ENCODE measurements at regions not wholly inside any gene's neighbourhood (a gene's known extent, or its start where the extent isn't known, plus 50 kb on each side); places are given as distances from the start of the nearest gene placed in this dataset.

DNA sequence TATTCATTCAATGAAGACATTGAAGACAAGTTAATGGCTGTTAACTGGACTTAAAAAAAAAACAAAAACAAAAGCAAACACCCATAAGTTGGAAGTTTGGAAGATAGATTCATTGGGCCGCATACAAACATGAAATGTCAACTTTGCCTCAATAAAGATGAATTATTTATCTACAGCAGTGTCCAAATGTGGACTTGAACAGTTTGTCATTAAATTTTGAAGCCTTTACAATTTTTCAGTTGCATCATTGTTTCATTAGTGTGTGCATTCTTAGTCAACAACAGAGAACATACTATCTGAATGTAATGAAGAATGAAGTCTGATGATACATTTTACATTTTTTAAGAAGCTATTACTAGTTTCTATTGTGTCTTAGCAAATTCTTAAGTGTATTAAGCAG lies 152.1 kb downstream of the SLIT2 start:
- no peak for DNase-seq
- H3K4me3 Mint-ChIP-seq: no peak overlapping the region
- no peaks in the 10 kb centered on the region for H3K36me3 Mint-ChIP-seq (ENCODE audit: low read depth)
- H3K27me3 Mint-ChIP-seq: no peaks in the 10 kb centered on the region
- no peak overlapping the region for H3K27ac ChIP-seq (ENCODE audit: low read depth in 1 of 2, low read length in 2 of 2)
- H3K4me3 ChIP-seq (ENCODE audit: low read length): no peak overlapping the region
- H3K4me1 Mint-ChIP-seq (ENCODE audit: low read depth): no peaks in the 10 kb centered on the region
- no peaks in the 10 kb centered on the region for H3K27me3 ChIP-seq (ENCODE audit: control insufficient read depth in 1 of 2, insufficient read depth in 2 of 2, low read length in 2 of 2)
- no peaks in the 10 kb centered on the region for H3K9me3 ChIP-seq (ENCODE audit: control insufficient read depth in 1 of 2, insufficient read depth in 1 of 2, low read length in 2 of 2)
- intact Hi-C loops (cut with DNase I, micrococcal nuclease): no loop called here
- CTCF ChIA-PET: no interaction called here
- TF ChIP-seq, protein P1, sequence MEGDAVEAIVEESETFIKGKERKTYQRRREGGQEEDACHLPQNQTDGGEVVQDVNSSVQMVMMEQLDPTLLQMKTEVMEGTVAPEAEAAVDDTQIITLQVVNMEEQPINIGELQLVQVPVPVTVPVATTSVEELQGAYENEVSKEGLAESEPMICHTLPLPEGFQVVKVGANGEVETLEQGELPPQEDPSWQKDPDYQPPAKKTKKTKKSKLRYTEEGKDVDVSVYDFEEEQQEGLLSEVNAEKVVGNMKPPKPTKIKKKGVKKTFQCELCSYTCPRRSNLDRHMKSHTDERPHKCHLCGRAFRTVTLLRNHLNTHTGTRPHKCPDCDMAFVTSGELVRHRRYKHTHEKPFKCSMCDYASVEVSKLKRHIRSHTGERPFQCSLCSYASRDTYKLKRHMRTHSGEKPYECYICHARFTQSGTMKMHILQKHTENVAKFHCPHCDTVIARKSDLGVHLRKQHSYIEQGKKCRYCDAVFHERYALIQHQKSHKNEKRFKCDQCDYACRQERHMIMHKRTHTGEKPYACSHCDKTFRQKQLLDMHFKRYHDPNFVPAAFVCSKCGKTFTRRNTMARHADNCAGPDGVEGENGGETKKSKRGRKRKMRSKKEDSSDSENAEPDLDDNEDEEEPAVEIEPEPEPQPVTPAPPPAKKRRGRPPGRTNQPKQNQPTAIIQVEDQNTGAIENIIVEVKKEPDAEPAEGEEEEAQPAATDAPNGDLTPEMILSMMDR (IDR thresholded peaks at IDR 0.05): no peak
- POLR2A ChIA-PET: no interaction called here
- ATAC-seq (ENCODE audit: poor library complexity): no peak
- H3K36me3 ChIP-seq (ENCODE audit: insufficient read depth, low read length): no peaks in the 10 kb centered on the region
- no peaks in the 10 kb centered on the region for H3K9me3 Mint-ChIP-seq
- H3K27ac Mint-ChIP-seq: no peak overlapping the region
- no peaks in the 10 kb centered on the region for H3K4me1 ChIP-seq (ENCODE audit: insufficient read depth, low read length)

DNA sequence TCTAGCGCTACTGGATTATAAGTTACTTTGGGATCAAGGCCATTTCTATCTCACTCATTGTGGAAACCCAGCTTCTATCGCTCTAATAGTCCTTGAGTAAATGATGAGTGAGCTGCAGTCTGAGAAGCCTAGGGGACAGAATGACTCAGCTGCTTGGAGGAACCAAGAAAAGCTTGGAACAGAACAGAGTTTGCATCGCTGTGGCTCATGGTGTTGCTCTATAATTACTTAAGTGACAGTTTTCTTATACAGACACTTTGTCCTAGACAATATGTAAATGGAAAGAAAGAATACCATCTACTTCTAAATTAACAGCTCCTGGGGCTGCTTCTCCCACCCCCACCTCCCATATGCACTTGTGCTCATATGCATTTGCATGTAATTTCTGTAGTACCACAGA lies 156.9 kb downstream of the SLIT2 start:
- Histone ChIP-seq H3K9me3 (ENCODE audit: control insufficient read depth in 1 of 2, insufficient read depth in 1 of 2, low read length in 2 of 2) (no peaks in the 10 kb centered on the region), H3K27ac (ENCODE audit: low read depth in 1 of 2, low read length in 2 of 2) (no peak overlapping the region), H3K36me3 (ENCODE audit: insufficient read depth, low read length) (no peaks in the 10 kb centered on the region), H3K4me3 (ENCODE audit: low read length) (no peak overlapping the region), H3K27me3 (ENCODE audit: control insufficient read depth in 1 of 2, insufficient read depth in 2 of 2, low read length in 2 of 2) (no peaks in the 10 kb centered on the region), H3K4me1 (ENCODE audit: insufficient read depth, low read length) (no peaks in the 10 kb centered on the region)
- Mint-ChIP-seq H3K9me3 (no peaks in the 10 kb centered on the region), H3K36me3 (ENCODE audit: low read depth) (no peaks in the 10 kb centered on the region), H3K27me3 (no peaks in the 10 kb centered on the region), H3K4me3 (no peak overlapping the region), H3K27ac (no peak overlapping the region), H3K4me1 (ENCODE audit: low read depth) (no peaks in the 10 kb centered on the region)
- TF ChIP-seq, protein P1 (IDR thresholded peaks at IDR 0.05): no peak
- POLR2A ChIA-PET: no interaction called here
- no peak for DNase-seq
- intact Hi-C loops (cut with DNase I, micrococcal nuclease): no loop called here
- no peak for ATAC-seq (ENCODE audit: poor library complexity)
- CTCF ChIA-PET: no interaction called here

DNA sequence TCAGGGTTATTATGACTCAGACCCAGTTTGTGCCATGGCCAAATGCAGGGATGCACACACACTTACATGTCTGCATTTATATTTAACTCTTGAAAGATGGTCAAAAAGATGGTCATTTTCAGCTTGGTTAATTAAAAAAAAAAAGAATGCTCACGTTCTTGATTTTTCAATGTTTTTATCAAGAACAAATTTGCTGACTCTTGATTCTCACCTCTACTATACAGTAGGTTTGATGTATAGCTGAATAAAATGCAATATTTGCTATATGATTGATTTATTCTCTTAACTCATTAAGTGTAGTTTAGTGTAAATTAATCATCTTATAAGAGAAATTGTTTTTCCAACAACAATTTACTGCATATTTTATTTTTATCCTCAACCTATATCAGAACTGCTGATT lies 160.4 kb downstream of the SLIT2 start:
- ATAC-seq (ENCODE audit: poor library complexity) (no peak), DNase-seq (no peak)
- Mint-ChIP-seq H3K4me3 (no peak overlapping the region), H3K27ac (no peak overlapping the region), H3K27me3 (peaks cover 8% of the 10 kb centered on the region), H3K4me1 (ENCODE audit: low read depth) (no peaks in the 10 kb centered on the region), H3K36me3 (ENCODE audit: low read depth) (no peaks in the 10 kb centered on the region), H3K9me3 (no peaks in the 10 kb centered on the region)
- no peak overlapping the region for H3K27ac ChIP-seq (ENCODE audit: low read depth in 1 of 2, low read length in 2 of 2)
- no peaks in the 10 kb centered on the region for H3K36me3 ChIP-seq (ENCODE audit: insufficient read depth, low read length)
- no peaks in the 10 kb centered on the region for H3K9me3 ChIP-seq (ENCODE audit: control insufficient read depth in 1 of 2, insufficient read depth in 1 of 2, low read length in 2 of 2)
- POLR2A ChIA-PET: no interaction called here
- no peaks in the 10 kb centered on the region for H3K27me3 ChIP-seq (ENCODE audit: control insufficient read depth in 1 of 2, insufficient read depth in 2 of 2, low read length in 2 of 2)
- no peaks in the 10 kb centered on the region for H3K4me1 ChIP-seq (ENCODE audit: insufficient read depth, low read length)
- TF ChIP-seq, protein P1 (IDR thresholded peaks at IDR 0.05): no peak
- CTCF ChIA-PET: no interaction called here
- H3K4me3 ChIP-seq (ENCODE audit: low read length): no peak overlapping the region
- intact Hi-C loops (cut with DNase I, micrococcal nuclease): no loop called here
